GM18507 (cell line): ENCODE measurements at regions not wholly inside any gene's neighbourhood (a gene's known extent, or its start where the extent isn't known, plus 50 kb on each side); places are given as distances from the start of the nearest gene placed in this dataset.

Experiments used
- DNase-seq: peaks from one replicate; pipeline ENCODE4 v3.0.0; 2011; ENCODE audit warnings: low read depth; ENCODE audit not compliant: insufficient read length; ENCODE audit errors: extremely low spot score
- FAIRE-seq: peaks from 2 replicates; lab custom pipeline; 2011; peaks lifted over from hg19 to GRCh38; lab: Jason Lieb, UNC

- DNase-seq (no peak), FAIRE-seq (no peak)
Measured at GRCh38 chr14:96635850-96636249, 133.7 kb downstream of the PAPOLA start.

DNA sequence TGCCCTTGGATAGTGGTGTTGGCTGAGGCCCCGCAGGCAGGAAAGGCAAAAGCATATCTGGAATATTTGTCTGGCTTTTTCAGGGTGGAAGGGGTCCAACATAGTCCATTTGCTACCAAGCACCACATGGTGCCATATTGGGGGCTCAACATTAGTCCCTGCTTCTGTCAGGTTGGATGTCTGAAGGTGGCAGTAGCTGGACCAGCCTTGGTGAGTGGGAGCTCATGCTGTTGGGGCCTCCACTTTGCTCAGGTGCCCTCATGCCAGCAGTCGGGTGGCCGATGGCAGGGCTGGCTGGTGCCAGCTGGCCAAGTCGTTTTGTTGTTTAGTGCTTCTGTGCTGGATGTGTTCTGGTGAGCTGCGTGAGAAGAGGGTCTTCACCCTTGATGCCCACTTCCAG lies 135.3 kb downstream of the PAPOLA start:
- FAIRE-seq (no peak), DNase-seq (no peak)

DNA sequence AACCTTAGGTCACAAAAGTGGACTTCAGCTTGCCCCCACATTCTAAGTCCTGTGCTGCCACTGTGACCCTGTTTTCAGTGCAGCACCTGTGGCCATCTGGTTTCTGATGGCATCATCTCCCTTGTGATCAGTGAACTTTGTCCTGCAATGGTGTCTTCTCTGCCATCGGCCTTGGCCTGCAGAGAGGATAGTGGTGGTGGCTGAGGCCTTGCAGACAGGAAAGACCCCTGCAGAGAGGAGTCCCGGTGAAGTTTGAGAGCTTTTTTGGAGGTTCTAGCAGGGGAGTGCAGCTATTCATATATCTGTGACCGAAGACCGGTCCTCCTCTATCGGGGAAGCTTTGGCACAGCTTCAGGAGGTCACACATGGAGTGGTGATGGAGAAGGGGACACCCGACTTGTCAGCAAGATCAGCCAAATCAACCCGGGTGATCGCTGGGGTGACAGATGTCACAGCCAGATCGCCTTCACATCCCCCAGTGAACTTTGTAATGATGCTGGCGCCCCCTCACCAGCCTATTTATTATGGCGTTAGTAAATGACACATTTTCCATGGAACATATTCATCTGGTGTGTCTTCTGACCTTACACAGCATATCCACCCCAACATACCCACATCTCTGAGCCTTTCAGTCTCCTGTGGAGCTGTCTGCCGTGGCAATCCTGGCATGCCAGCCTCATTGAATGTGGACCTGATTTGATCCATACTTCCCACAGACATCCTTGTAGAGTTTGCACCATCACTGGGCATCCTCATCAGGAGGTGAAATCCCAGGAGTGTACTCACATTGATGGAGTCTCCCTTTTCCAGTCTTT lies 136.1 kb downstream of the PAPOLA start:
- DNase-seq (no peak), FAIRE-seq (no peak)

GRCh38 chr14:96639550-96639949 lies 137.4 kb downstream of the PAPOLA start:
- FAIRE-seq (no peak), DNase-seq (no peak)

- DNase-seq: no peak
- no peak for FAIRE-seq
Measured at GRCh38 chr14:96648506-96649326, 146.5 kb downstream of the PAPOLA start.

DNA sequence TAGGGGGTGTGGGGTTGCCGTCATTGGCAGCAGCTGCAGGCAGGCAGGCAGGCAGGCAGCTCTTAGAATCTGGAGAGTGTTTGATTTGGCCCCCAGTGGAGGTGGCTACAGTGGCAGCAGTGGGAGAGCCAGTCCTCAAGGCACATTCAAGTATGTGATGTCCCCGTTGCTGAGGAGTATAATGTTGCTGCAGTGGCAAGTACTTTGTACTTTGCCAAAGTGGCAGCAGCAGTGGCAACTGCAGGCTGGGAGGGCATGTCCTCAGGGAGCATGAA lies 147.1 kb downstream of the PAPOLA start:
- no peak for FAIRE-seq
- DNase-seq: no peak

- FAIRE-seq: no peak
- DNase-seq: no peak
Measured at GRCh38 chr14:96653597-96653996, 143.6 kb upstream of the VRK1 start.

- FAIRE-seq (no peak), DNase-seq (no peak)
Measured at GRCh38 chr14:96658611-96659010, 138.6 kb upstream of the VRK1 start.

- no peak for FAIRE-seq
- no peak for DNase-seq
Measured at GRCh38 chr14:96660123-96660522, 137.1 kb upstream of the VRK1 start.

DNA sequence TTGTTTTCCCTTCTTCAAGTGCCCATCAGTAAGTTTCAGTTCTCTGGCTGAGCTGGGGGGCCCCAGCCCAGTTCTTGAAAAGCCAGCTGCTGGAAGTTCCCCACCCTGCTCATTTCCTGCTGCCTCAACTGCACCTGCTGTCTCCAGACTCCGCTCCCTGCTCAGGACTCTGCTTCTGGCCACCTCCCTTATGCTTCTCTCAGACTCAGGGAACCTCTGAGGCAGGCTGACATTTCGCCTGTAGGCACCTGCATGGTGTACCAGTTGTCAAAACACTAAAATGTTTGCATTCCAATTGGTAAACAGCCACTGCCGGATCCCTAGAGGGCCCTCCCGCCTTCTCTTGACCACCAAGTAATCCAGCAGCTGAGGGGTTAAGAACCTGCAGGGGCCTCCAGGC lies 136.5 kb upstream of the VRK1 start:
- FAIRE-seq (no peak), DNase-seq (no peak)

- FAIRE-seq: no peak
Measured at GRCh38 chr14:96661244-96661969, 135.8 kb upstream of the VRK1 start.

GRCh38 chr14:96662116-96662970 lies 134.8 kb upstream of the VRK1 start:
- no peak for FAIRE-seq

More at GRCh38 chr14:96661244-96661969, 135.8 kb upstream of the VRK1 start:
- DNase-seq: no peak

DNA sequence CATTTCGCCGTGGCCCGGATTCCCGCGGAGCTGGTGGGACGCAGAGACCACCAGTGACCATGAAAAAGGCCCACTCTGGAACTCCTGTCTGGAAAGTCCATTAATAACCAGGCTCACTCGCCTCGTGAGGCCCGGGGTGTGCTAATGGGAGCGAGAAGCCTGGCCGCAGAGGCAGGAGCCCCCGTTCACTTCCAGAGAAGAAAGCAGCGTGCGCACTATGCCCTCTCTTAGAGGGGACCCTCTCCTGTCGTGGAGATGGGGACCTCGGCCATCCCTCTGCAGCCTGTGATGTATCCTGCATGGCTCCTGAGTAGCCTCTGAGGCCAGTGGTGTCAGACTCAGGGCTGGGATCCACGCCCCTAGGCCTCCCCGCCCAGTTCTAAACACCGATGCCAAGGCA lies 134.1 kb upstream of the VRK1 start:
- FAIRE-seq (no peak), DNase-seq (no peak)

More at GRCh38 chr14:96662116-96662970, 134.8 kb upstream of the VRK1 start:
- no peak for DNase-seq

DNA sequence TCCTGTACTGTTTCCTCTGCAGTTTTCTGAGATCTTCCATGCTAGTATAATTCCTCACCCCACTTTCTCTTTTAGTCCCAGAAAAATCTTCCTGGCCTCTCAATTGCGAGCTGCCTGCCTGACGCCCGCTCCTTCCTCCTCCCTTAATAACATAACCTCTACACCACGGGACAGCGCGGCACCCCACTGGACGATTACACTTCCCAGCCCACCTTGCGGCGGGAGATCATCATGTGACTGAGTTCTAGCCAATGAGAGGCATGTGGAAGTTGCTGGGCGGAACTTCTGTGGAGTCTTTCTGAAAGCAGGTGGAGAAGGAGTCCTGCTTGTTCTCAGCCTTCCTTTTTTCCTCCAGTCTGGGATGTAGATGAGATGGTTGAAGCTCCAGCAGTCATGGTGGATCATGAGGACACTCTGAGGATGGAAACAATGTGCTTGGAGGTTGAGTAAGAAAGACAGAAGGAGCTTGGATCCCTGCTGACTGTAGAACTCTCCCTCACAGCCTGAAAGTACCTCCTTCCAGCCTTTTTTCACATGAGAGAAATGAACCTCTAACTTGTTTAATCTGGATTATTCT lies 133.6 kb upstream of the VRK1 start:
- DNase-seq: no peak
- no peak for FAIRE-seq

DNA sequence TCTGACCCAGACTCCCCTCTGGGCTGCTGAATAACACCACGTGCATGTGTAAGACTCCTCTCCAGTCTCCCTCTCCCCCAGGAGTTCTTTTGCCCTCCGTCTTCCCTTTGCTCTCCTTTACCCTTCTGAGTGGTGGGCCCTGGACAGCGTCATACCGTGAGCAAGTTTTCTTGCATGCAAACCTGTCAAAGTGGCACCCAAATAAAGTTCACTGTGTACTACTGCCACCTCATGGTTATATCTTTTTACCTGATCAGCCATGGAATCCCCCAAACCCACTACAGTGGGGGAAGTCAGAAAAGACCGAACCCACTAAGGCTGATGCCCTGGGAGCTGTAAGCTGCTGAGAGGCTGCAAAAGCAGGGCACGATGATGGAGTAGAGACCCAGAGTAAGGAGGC lies 131.1 kb upstream of the VRK1 start:
- FAIRE-seq (no peak), DNase-seq (no peak)

DNA sequence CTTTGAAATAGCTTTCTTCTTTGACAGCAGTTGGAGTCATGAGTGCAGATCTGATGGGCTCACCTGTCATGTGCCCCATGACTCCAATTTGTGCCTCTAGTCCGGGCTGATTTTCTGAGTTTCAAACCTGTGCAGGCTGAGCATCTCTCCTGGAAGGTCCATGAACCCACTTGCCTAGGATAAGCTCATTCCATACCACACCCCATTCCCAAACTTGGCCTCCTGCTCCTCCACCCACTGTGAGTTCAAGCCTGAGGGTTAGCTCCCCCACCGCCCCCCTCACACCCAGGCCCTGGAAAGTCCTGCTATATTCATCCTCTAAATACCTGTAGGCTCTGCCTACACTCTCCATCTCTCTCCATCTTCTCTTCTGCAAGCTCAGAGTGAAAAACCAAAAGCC lies 126.8 kb upstream of the VRK1 start:
- DNase-seq: no peak

DNA sequence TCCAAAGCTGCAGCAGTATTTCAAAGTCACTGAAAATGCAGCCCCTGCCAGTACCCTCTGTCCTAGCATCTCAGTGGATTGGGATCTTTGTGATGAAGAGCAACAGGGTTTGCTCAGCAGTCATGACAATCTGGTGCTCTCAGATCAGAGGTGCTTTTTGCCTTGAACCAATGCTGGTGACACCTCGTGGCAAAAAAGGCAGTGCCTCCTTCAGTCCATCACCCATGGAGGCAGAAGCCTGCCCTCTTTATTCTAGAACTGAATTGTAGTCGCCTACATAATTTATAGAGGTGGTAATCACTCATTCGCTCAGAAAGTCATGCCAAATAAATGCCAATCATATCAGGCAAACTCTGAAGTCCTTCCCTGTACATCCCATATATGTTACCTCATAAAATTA lies 126.0 kb upstream of the VRK1 start:
- DNase-seq (no peak), FAIRE-seq (no peak)

More for the DNA sequence above, 126.8 kb upstream of the VRK1 start:
- no peak for FAIRE-seq

DNA sequence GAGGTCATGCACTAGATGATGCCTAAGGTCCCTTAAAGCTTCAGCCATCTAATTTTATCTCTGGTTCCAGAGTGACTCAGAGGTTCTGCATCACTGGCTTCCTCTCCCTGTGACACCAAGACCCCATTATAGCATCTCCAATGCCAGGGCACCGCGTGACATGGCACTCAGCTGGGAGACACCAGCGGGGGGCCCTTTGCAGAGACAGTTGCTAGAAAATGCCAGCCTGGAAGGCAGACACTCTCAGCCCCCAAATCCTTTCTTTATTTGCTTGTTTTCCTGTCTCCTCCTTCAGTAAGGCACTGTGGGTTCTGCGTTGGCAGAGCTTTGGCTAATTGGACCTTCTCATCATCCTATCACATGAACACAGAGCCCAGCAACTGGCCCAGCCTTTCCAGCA lies 123.5 kb upstream of the VRK1 start:
- no peak for FAIRE-seq
- DNase-seq: no peak

GRCh38 chr14:96674121-96674520 lies 123.1 kb upstream of the VRK1 start:
- no peak for DNase-seq
- FAIRE-seq: no peak
